H9 (cell line): ENCODE measurements at regions not wholly inside any gene's neighbourhood (a gene's known extent, or its start where the extent isn't known, plus 50 kb on each side); places are given as distances from the start of the nearest gene placed in this dataset.

ENCODE experiments used
- DNase-seq: peaks from one replicate; pipeline ENCODE4 v3.0.0-alpha.2; 2017
- H2AFZ ChIP-seq: one replicate; pipeline ENCODE4 v1.6.1; 2013; ENCODE audit warnings: mild to moderate bottlenecking, low read length, control low read depth, moderate library complexity
- H2AK5ac ChIP-seq: 2 replicates; pipeline ENCODE4 v1.6.1; 2013; ENCODE audit warnings: low read length, control low read depth, mixed read lengths; ENCODE audit not compliant: insufficient read length
- H2BK120ac ChIP-seq: one replicate; pipeline ENCODE4 v1.6.1; 2013; ENCODE audit warnings: low read depth, mild to moderate bottlenecking, low read length, control low read depth, inconsistent platforms; ENCODE audit not compliant: poor library complexity, severe bottlenecking
- H2BK12ac ChIP-seq: 2 replicates; pipeline ENCODE4 v1.6.1; 2013; ENCODE audit warnings: low read length, control low read depth, mixed read lengths, low read depth; ENCODE audit not compliant: insufficient read length
- H2BK15ac ChIP-seq: 2 replicates; pipeline ENCODE4 v1.6.1; 2013; ENCODE audit warnings: low read depth, low read length, control low read depth
- H2BK20ac ChIP-seq: one replicate; pipeline ENCODE4 v1.6.1; 2013; ENCODE audit warnings: low read depth, mild to moderate bottlenecking, low read length, control low read depth, inconsistent platforms; ENCODE audit not compliant: poor library complexity, severe bottlenecking
- H2BK5ac ChIP-seq: 2 replicates; pipeline ENCODE4 v1.6.1; 2013; ENCODE audit warnings: low read length, control low read depth, mixed read lengths; ENCODE audit not compliant: insufficient read length
- H3K14ac ChIP-seq: 2 replicates; pipeline ENCODE4 v1.6.1; 2013; ENCODE audit warnings: low read length, control low read depth; ENCODE audit not compliant: insufficient read depth
- H3K18ac ChIP-seq: 2 replicates; pipeline ENCODE4 v1.6.1; 2013; ENCODE audit warnings: low read depth, mild to moderate bottlenecking, mixed read lengths, low read length, control low read depth; ENCODE audit not compliant: insufficient read length
- H3K23ac ChIP-seq: 2 replicates; pipeline ENCODE4 v1.6.1; 2013; ENCODE audit warnings: low read length, control low read depth, mixed read lengths, low read depth; ENCODE audit not compliant: insufficient read length
- H3K23me2 ChIP-seq: 2 replicates; pipeline ENCODE4 v1.6.1; 2013; ENCODE audit warnings: low read depth, mild to moderate bottlenecking, mixed read lengths, low read length, control low read depth; ENCODE audit not compliant: insufficient read length, poor library complexity, severe bottlenecking
- H3K27ac ChIP-seq: 2 replicates; pipeline ENCODE4 v1.5.1; 2013; ENCODE audit warnings: low read length, control low read depth, mixed read lengths, low read depth; ENCODE audit not compliant: insufficient read length
- H3K27me3 ChIP-seq: 2 replicates; pipeline ENCODE4 v1.6.1; 2013; ENCODE audit warnings: low read length, control low read depth, inconsistent platforms; ENCODE audit not compliant: insufficient read depth
- H3K4ac ChIP-seq: 2 replicates; pipeline ENCODE4 v1.6.1; 2013; ENCODE audit warnings: low read depth, mild to moderate bottlenecking, control low read depth, inconsistent platforms, low read length, moderate library complexity
- H3K4me1 ChIP-seq: 2 replicates; pipeline ENCODE4 v1.6.1; 2013; ENCODE audit warnings: low read length, control low read depth, inconsistent platforms; ENCODE audit not compliant: insufficient read depth
- H3K4me2 ChIP-seq: 2 replicates; pipeline ENCODE4 v1.6.1; 2013; ENCODE audit warnings: low read length, control low read depth, mixed read lengths; ENCODE audit not compliant: insufficient read length, insufficient read depth
- H3K56ac ChIP-seq: 2 replicates; pipeline ENCODE4 v1.6.1; 2013; ENCODE audit warnings: low read depth, mild to moderate bottlenecking, mixed read lengths, low read length, control low read depth; ENCODE audit not compliant: insufficient read length
- H3K79me1 ChIP-seq: 2 replicates; pipeline ENCODE4 v1.6.1; 2013; ENCODE audit warnings: low read depth, mild to moderate bottlenecking, moderate library complexity, low read length, control low read depth, inconsistent platforms; ENCODE audit not compliant: insufficient read depth, poor library complexity, severe bottlenecking
- H3K79me2 ChIP-seq: 2 replicates; pipeline ENCODE4 v1.6.1; 2013; ENCODE audit warnings: low read length, control low read depth, inconsistent platforms; ENCODE audit not compliant: insufficient read depth
- H3K9ac ChIP-seq: 2 replicates; pipeline ENCODE4 v1.6.1; 2013; ENCODE audit warnings: low read length, control low read depth, mixed read lengths; ENCODE audit not compliant: insufficient read length; ENCODE audit errors: extremely low read depth
- H3K9me3 ChIP-seq: one replicate; pipeline ENCODE4 v1.6.1; 2013; ENCODE audit warnings: low read depth, low read length, inconsistent platforms; ENCODE audit not compliant: control insufficient read depth
- H3T11ph ChIP-seq: one replicate; pipeline ENCODE4 v1.6.1; 2013; ENCODE audit warnings: mild to moderate bottlenecking, low read length, control low read depth, inconsistent platforms
- H4K20me1 ChIP-seq: one replicate; pipeline ENCODE4 v1.6.1; 2013; ENCODE audit not compliant: control insufficient read depth, insufficient read length, insufficient read depth
- H4K5ac ChIP-seq: 2 replicates; pipeline ENCODE4 v1.6.1; 2013; ENCODE audit warnings: low read depth, mild to moderate bottlenecking, mixed read lengths, low read length, control low read depth; ENCODE audit not compliant: insufficient read length
- H4K8ac ChIP-seq: replicated peaks from 2 replicates; pipeline ENCODE4 v1.6.1; 2013; ENCODE audit warnings: low read length, control low read depth, mixed read lengths, low read depth; ENCODE audit not compliant: insufficient read length
- H4K91ac ChIP-seq: 2 replicates; pipeline ENCODE4 v1.6.1; 2013; ENCODE audit warnings: low read depth, mild to moderate bottlenecking, moderate library complexity, mixed read lengths, low read length, control low read depth; ENCODE audit not compliant: insufficient read length
- H3K27ac Mint-ChIP-seq, 3 experiments: 2 replicates in 2 of 3; 3 replicates in 1 of 3; pipeline ENCODE4 v1.8.0; 2020 to 2021; ENCODE audit warnings: mixed read lengths in 3 of 3, mild to moderate bottlenecking in 1 of 3, moderate library complexity in 1 of 3
- H3K27me3 Mint-ChIP-seq: 2 replicates; pipeline ENCODE4 v1.8.0; 2021; ENCODE audit warnings: low read depth, mild to moderate bottlenecking, moderate library complexity, mixed read lengths
- H3K36me3 Mint-ChIP-seq, 3 experiments: 2 replicates in 2 of 3; 3 replicates in 1 of 3; pipeline ENCODE4 v1.8.0; 2020 to 2021; ENCODE audit warnings: low read depth in 3 of 3, mixed read lengths in 3 of 3; ENCODE audit not compliant: insufficient read depth in 1 of 3
- H3K4me1 Mint-ChIP-seq, 2 experiments: 2 replicates each; pipeline ENCODE4 v1.8.0; 2020; ENCODE audit warnings: mixed read lengths in 2 of 2
- H3K4me3 Mint-ChIP-seq, 2 experiments: 2 replicates in 1 of 2; 3 replicates in 1 of 2; pipeline ENCODE4 v1.8.0; 2020 to 2021; ENCODE audit warnings: mild to moderate bottlenecking in 2 of 2, mixed read lengths in 2 of 2, moderate library complexity in 1 of 2
- H3K9me3 Mint-ChIP-seq, 2 experiments: 2 replicates in 1 of 2; 3 replicates in 1 of 2; pipeline ENCODE4 v1.8.0; 2020; ENCODE audit warnings: mild to moderate bottlenecking in 2 of 2, mixed read lengths in 2 of 2, moderate library complexity in 1 of 2
- WGBS: extraction: QIAGEN DNeasy Blood & Tissue Kit; methylation state at CpG from one replicate; pipeline ENCODE4 v1.1.7; 2013; ENCODE audit warnings: missing lambda C conversion rate, low lambda C conversion rate, mixed read lengths; ENCODE audit not compliant: insufficient read length; ENCODE audit errors: extremely low coverage; 5-methylcytosine and 5-hydroxymethylcytosine counted together
- TF ChIP-seq, protein P1 (sequence below): fragments of 200-600 bp; sonication (generic); conservative IDR thresholded peaks from 3 replicates; pipeline ENCODE4 v1.8.0; 2021; ENCODE audit warnings: antibody characterized with exemption, mild to moderate bottlenecking

DNA sequence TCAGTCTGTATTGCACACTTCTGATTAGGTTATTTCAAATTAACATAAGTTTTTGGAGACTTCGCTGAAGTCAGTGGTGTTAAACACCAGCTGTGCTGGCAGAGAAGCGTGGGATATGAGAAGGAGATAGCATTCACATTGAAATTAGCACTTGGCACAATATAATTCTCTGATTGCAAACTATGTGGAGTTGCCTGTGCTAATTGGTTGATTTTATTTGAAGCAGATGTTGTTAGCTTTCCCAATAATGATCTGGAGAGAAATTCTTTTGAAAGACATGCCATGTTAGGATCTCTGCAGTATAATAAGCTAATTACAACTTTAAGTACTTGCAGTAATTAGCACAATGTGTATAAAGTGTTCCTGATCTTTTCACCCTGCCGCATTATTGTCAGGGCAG, 367.4 kb upstream of the ARX start:
- Histone ChIP-seq H2BK120ac (no peak overlapping the region), H2AK5ac (no peak overlapping the region), H3K18ac (no peak overlapping the region), H3K4me2 (no peak overlapping the region), H4K5ac (no peak overlapping the region), H4K20me1 (no peaks in the 10 kb centered on the region), H2BK15ac (no peak overlapping the region), H3K9me3 (peaks cover 13% of the 10 kb centered on the region), H4K8ac (no peak overlapping the region), H2BK20ac (no peak overlapping the region), H3K4me1 (no peaks in the 10 kb centered on the region), H3K4ac (no peak overlapping the region), H3K23me2 (no peaks in the 10 kb centered on the region), H3K79me1 (no peaks in the 10 kb centered on the region), H2AFZ (no peak overlapping the region), H4K91ac (no peak overlapping the region), H2BK5ac (no peak overlapping the region), H3K79me2 (no peaks in the 10 kb centered on the region), H3K27ac (no peak overlapping the region), H3K14ac (no peak overlapping the region), H3K56ac (no peak overlapping the region), H3K23ac (no peak overlapping the region), H2BK12ac (no peak overlapping the region), H3T11ph (no peak overlapping the region), H3K9ac (no peak overlapping the region), H3K27me3 (no peaks in the 10 kb centered on the region)
- Mint-ChIP-seq H3K4me3 (no peak overlapping the region), H3K36me3 (no peaks in the 10 kb centered on the region), H3K27ac (no peak overlapping the region), H3K4me1 (no peaks in the 10 kb centered on the region), H3K9me3 (peaks cover 34 to 38% of the 10 kb centered on the region in 2 experiments), H3K27me3 (no peaks in the 10 kb centered on the region; the same call in 1 of the 2 replicates)
- TF ChIP-seq, protein P1, sequence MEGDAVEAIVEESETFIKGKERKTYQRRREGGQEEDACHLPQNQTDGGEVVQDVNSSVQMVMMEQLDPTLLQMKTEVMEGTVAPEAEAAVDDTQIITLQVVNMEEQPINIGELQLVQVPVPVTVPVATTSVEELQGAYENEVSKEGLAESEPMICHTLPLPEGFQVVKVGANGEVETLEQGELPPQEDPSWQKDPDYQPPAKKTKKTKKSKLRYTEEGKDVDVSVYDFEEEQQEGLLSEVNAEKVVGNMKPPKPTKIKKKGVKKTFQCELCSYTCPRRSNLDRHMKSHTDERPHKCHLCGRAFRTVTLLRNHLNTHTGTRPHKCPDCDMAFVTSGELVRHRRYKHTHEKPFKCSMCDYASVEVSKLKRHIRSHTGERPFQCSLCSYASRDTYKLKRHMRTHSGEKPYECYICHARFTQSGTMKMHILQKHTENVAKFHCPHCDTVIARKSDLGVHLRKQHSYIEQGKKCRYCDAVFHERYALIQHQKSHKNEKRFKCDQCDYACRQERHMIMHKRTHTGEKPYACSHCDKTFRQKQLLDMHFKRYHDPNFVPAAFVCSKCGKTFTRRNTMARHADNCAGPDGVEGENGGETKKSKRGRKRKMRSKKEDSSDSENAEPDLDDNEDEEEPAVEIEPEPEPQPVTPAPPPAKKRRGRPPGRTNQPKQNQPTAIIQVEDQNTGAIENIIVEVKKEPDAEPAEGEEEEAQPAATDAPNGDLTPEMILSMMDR = no peak
- no CpG with 5 or more reads among the region's 3 CpGs for WGBS
- no peak for DNase-seq
